HCT116 (cell line): ENCODE measurements at regions not wholly inside any gene's neighbourhood (a gene's known extent, or its start where the extent isn't known, plus 50 kb on each side); places are given as distances from the start of the nearest gene placed in this dataset.

Source experiments
- ATAC-seq: fragments of 200-7000 bp; cut with Tn5 transposase; 2 replicates; pipeline ENCODE4 v1.9.1; 2020; ENCODE audit warnings: mild to moderate bottlenecking, moderate library complexity
- BruUV-seq: library from RNA; stranded (reverse); fragments of 400-500 nt; replicated peaks from 2 replicates; lab custom pipeline; 2021; lab: Mats Ljungman, UMichigan
- CTCF ChIA-PET: fragments of 300-600 bp; sonication (Branson Sonifier 250); formaldehyde crosslinking; loops from one replicate; lab custom pipeline; 2021; ENCODE audit warnings: antibody characterized with exemption; lab: Charles Lee
- POLR2A ChIA-PET: fragments of 300-600, 350-600 bp; sonication (Branson Sonifier 250); formaldehyde crosslinking; loops from one replicate; lab custom pipeline; 2021; ENCODE audit warnings: antibody characterized with exemption; lab: Charles Lee
- RAD21 ChIA-PET, 2 experiments: fragments of 300-600 bp; sonication (Branson Sonifier 250); formaldehyde crosslinking; loops; one replicate each; lab custom pipeline; 2023; ENCODE audit warnings: low total read pairs in 2 of 2; ENCODE audit not compliant: uncharacterized antibody in 2 of 2, unreplicated experiment in 2 of 2, low non-redundant PET in 1 of 2; lab: Charles Lee
- DNase-seq: peaks from one replicate; pipeline ENCODE4 v3.0.0-alpha.2; 2010; ENCODE audit warnings: low read depth, low spot score
- H2AFZ ChIP-seq: fragments of 200-600 bp; shearing (Covaris generic), sonication (generic); 2 replicates; pipeline ENCODE4 v1.6.1; 2017; ENCODE audit warnings: low read depth, mixed run types, mixed read lengths, antibody characterized with exemption, low read length; ENCODE audit not compliant: poor library complexity, severe bottlenecking
- H3K27ac ChIP-seq: 2 replicates; pipeline ENCODE4 v1.5.1; 2012; ENCODE audit warnings: low read depth, low read length
- H3K27me3 ChIP-seq: fragments of 200-600 bp; sonication (generic); 2 replicates; pipeline ENCODE4 v1.6.1; 2016; ENCODE audit warnings: mixed run types, low read length, mixed read lengths; ENCODE audit not compliant: insufficient read depth
- H3K36me3 ChIP-seq, 2 experiments: fragments of 200-500 bp in 1 of 2; fragments of 200-600 bp in 1 of 2; sonication (Bioruptor generic) in 1 of 2; sonication (generic) in 1 of 2; 2 replicates each; pipeline versions ENCODE4 v1.5.1 to v1.6.1; 2014 to 2016; ENCODE audit warnings: low read length in 2 of 2, inconsistent platforms in 1 of 2, mixed read lengths in 1 of 2, mixed run types in 1 of 2; ENCODE audit not compliant: insufficient read depth in 2 of 2, control insufficient read depth in 1 of 2
- H3K4me1 ChIP-seq, 2 experiments: fragments of 200-600 bp in 1 of 2; sonication (generic) in 1 of 2; 2 replicates each; pipeline versions ENCODE4 v1.5.1 to v1.6.1; 2012 to 2017; ENCODE audit warnings: low read length in 2 of 2, inconsistent platforms in 1 of 2, mild to moderate bottlenecking in 1 of 2, mixed read lengths in 1 of 2, mixed run types in 1 of 2, moderate library complexity in 1 of 2; ENCODE audit not compliant: insufficient read depth in 2 of 2, control insufficient read depth in 1 of 2
- H3K4me2 ChIP-seq: fragments of 200-600 bp; sonication (generic); 2 replicates; pipeline ENCODE4 v1.6.1; 2017; ENCODE audit warnings: mixed run types, low read length, mixed read lengths
- H3K4me3 ChIP-seq, 2 experiments: fragments of 200-600 bp in 1 of 2; sonication (generic) in 1 of 2; replicated peaks in 1 of 2; 2 replicates each; pipeline ENCODE4 v1.5.1; 2011 to 2016; ENCODE audit warnings: low read length in 2 of 2, control low read depth in 1 of 2, low read depth in 1 of 2, mild to moderate bottlenecking in 1 of 2, mixed read lengths in 1 of 2, mixed run types in 1 of 2
- H3K79me2 ChIP-seq: fragments of 200-600 bp; sonication (generic); 2 replicates; pipeline ENCODE4 v1.6.1; 2017; ENCODE audit warnings: mild to moderate bottlenecking, mixed run types, low read length, moderate library complexity, mixed read lengths; ENCODE audit not compliant: insufficient read depth
- H3K9ac ChIP-seq: fragments of 200-600 bp; sonication (generic); 2 replicates; pipeline ENCODE4 v1.6.1; 2016; ENCODE audit warnings: low read length, mixed read lengths
- H3K9me2 ChIP-seq: fragments of 200-600 bp; sonication (generic), shearing (Covaris generic); 2 replicates; pipeline ENCODE4 v1.6.1; 2017; ENCODE audit warnings: mixed run types, mild to moderate bottlenecking, moderate library complexity; ENCODE audit not compliant: insufficient read depth
- H3K9me3 ChIP-seq, 2 experiments: fragments of 200-500 bp in 1 of 2; fragments of 200-600 bp in 1 of 2; sonication (Bioruptor generic) in 1 of 2; sonication (generic) in 1 of 2; 2 replicates each; pipeline ENCODE4 v1.6.1; 2014 to 2017; ENCODE audit warnings: low read length in 2 of 2, mixed read lengths in 2 of 2, inconsistent platforms in 1 of 2, low read depth in 1 of 2, mild to moderate bottlenecking in 1 of 2, mixed run types in 1 of 2, moderate library complexity in 1 of 2; ENCODE audit not compliant: control insufficient read depth in 1 of 2, insufficient read depth in 1 of 2
- H4K20me1 ChIP-seq: fragments of 200-600 bp; sonication (generic), shearing (Covaris generic); 2 replicates; pipeline ENCODE4 v1.6.1; 2017; ENCODE audit warnings: mixed run types, mild to moderate bottlenecking, moderate library complexity; ENCODE audit not compliant: insufficient read depth
- EGR1 ChIP-seq: IDR thresholded peaks from 2 replicates; pipeline ENCODE4 v1.6.1; 2012; ENCODE audit warnings: low read depth
- EZH2phosphoT487 ChIP-seq: fragments of 200-600 bp; IDR thresholded peaks from 2 replicates; pipeline ENCODE4 v1.6.1; 2018; ENCODE audit warnings: antibody characterized with exemption, borderline replicate concordance
- JUND ChIP-seq: IDR thresholded peaks from 2 replicates; pipeline ENCODE4 v1.6.1; 2012
- TCF7L2 ChIP-seq: IDR thresholded peaks from 2 replicates; pipeline ENCODE4 v1.7.0; 2011; ENCODE audit warnings: borderline replicate concordance, inconsistent platforms; ENCODE audit not compliant: insufficient read depth, insufficient read length; ENCODE audit errors: extremely low read depth
- ZBTB33 ChIP-seq: IDR thresholded peaks from 2 replicates; pipeline ENCODE4 v1.6.1; 2011; ENCODE audit warnings: mild to moderate bottlenecking, low read length, moderate library complexity; ENCODE audit not compliant: insufficient replicate concordance; ENCODE audit errors: extremely low read depth
- ZFX ChIP-seq: fragments of 450-650 bp; IDR thresholded peaks from 2 replicates; pipeline ENCODE4 v1.6.1; 2017
- ZNF274 ChIP-seq: fragments of 200-500 bp; sonication (Bioruptor generic); IDR thresholded peaks from 2 replicates; pipeline ENCODE4 v1.6.1; 2014; ENCODE audit warnings: mild to moderate bottlenecking, low read depth, low read length, inconsistent platforms
- intact Hi-C: fragments of 100-400 bp; cut with micrococcal nuclease; formaldehyde crosslinking; loops from 2 replicates; pipeline ENCODE4 v1.10.0; 2022
- TF ChIP-seq, protein P1 (sequence below): IDR thresholded peaks from 2 replicates; pipeline ENCODE4 v1.6.1; 2012

DNA sequence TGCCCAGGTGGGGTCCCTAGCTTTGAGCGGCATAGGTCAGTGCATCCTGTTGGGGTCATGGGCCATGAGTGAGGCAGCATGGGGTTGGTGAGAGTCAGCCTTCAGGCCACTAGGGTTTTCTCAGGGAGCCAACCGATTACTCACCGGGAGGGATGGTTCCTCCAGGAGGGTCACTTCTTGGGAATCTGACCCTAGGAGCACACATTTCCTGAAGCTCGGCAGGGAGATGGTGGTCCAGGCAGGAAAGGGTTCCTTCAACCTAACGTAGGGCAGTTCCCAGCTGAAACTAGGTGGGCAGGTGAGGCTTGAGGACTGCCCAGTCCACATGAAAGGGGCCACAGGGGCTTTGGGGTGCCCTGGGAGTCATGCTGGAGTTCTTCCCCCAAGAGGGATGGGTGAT, 218.0 kb downstream of the UBE3A start:
- no peaks in the 10 kb centered on the region for H3K79me2 ChIP-seq
- H2AFZ ChIP-seq: no peak overlapping the region
- no peaks in the 10 kb centered on the region for H4K20me1 ChIP-seq
- ATAC-seq: no peak
- ChIA-PET POLR2A (no interaction called here), CTCF (no interaction called here), RAD21 (no interaction called here)
- H3K4me2 ChIP-seq: no peak overlapping the region
- TF ChIP-seq ZBTB33: no peak
- TF ChIP-seq ZFX: no peak
- no peak for TF ChIP-seq JUND
- TF ChIP-seq, protein P1, sequence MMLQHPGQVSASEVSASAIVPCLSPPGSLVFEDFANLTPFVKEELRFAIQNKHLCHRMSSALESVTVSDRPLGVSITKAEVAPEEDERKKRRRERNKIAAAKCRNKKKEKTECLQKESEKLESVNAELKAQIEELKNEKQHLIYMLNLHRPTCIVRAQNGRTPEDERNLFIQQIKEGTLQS: no peak
- intact Hi-C loops: no loop called here
- H3K9me2 ChIP-seq: no peaks in the 10 kb centered on the region
- no peaks in the 10 kb centered on the region for H3K4me1 ChIP-seq
- no peak overlapping the region for H3K4me3 ChIP-seq
- H3K27ac ChIP-seq: no peak overlapping the region
- H3K9me3 ChIP-seq: peaks cover 0 to 36% of the 10 kb centered on the region in 2 experiments; a peak in 2 of 4 replicates
- DNase-seq: no peak
- no peak overlapping the region for H3K9ac ChIP-seq
- BruUV-seq: no TSS peak
- no peaks in the 10 kb centered on the region for H3K27me3 ChIP-seq
- H3K36me3 ChIP-seq: no peaks in the 10 kb centered on the region

- ChIA-PET POLR2A (no interaction called here), CTCF (no interaction called here), RAD21 (no interaction called here)
- BruUV-seq: no TSS peak
- Histone ChIP-seq H3K27ac (no peak overlapping the region), H3K79me2 (no peaks in the 10 kb centered on the region), H3K27me3 (no peaks in the 10 kb centered on the region), H3K4me3 (no peak overlapping the region), H2AFZ (no peak overlapping the region), H3K9me3 (peaks cover 4 to 25% of the 10 kb centered on the region in 2 experiments; a peak in 2 of 4 replicates), H3K4me1 (no peaks in the 10 kb centered on the region), H3K36me3 (no peaks in the 10 kb centered on the region), H3K9ac (no peak overlapping the region), H4K20me1 (no peaks in the 10 kb centered on the region), H3K4me2 (no peak overlapping the region), H3K9me2 (no peaks in the 10 kb centered on the region)
- DNase-seq: no peak
- intact Hi-C loops: no loop called here
- ATAC-seq: no peak
- TF ChIP-seq TCF7L2 (no peak), EZH2phosphoT487 (no peak), ZNF274 (no peak), EGR1 (no peak)
These were observed 214.4 kb downstream of the UBE3A start for GRCh38 chr15:25224396-25224795.
